Activated CD8-positive, alpha-beta memory T cell treated with anti-CD3 and anti-CD28 coated beads, Interleukin-2, amount 50 U/mL, for 24 hours (primary cell): ENCODE measurements at regions not wholly inside any gene's neighbourhood (a gene's known extent, or its start where the extent isn't known, plus 50 kb on each side); places are given as distances from the start of the nearest gene placed in this dataset.
"Not testable (repeated sequence)": the region's sequence is repeated elsewhere in the genome, so short reads cannot be mapped to it uniquely, and the experiment has no call there.

Source experiments
- DNase-seq: peaks from one replicate; pipeline ENCODE4 v3.0.0-alpha.2; 2020; ENCODE audit errors: extremely low read depth

- DNase-seq: no peak
Measured at GRCh38 chr3:5473471-5473870, 286.0 kb downstream of the EDEM1 start.

GRCh38 chr3:5476403-5476802, 288.9 kb downstream of the EDEM1 start:
- DNase-seq: no peak

GRCh38 chr3:5479229-5479799, 291.8 kb downstream of the EDEM1 start:
- no peak for DNase-seq

- DNase-seq: no peak
Measured at GRCh38 chr3:5480190-5480589, 292.7 kb downstream of the EDEM1 start.

GRCh38 chr3:5485427-5485826, 297.9 kb downstream of the EDEM1 start:
- DNase-seq: no peak

GRCh38 chr3:5488771-5489170, 301.3 kb downstream of the EDEM1 start:
- DNase-seq: no peak

- DNase-seq: no peak
Measured at GRCh38 chr3:5489536-5489935, 302.0 kb downstream of the EDEM1 start.

GRCh38 chr3:5494905-5495519, 307.5 kb downstream of the EDEM1 start:
- DNase-seq: no peak

- no peak for DNase-seq
Measured at GRCh38 chr3:5497497-5497896, 310.0 kb downstream of the EDEM1 start.

GRCh38 chr3:5498981-5499380, 311.5 kb downstream of the EDEM1 start:
- no peak for DNase-seq

- no peak for DNase-seq
Measured at GRCh38 chr3:5499404-5499803, 311.9 kb downstream of the EDEM1 start.

- DNase-seq: no peak
Measured at GRCh38 chr3:5503136-5503535, 315.6 kb downstream of the EDEM1 start.

- DNase-seq: no peak
Measured at GRCh38 chr3:5504135-5504534, 316.6 kb downstream of the EDEM1 start.

GRCh38 chr3:5505163-5505562, 317.7 kb downstream of the EDEM1 start:
- DNase-seq: no peak

- no peak for DNase-seq
Measured at GRCh38 chr3:5505997-5506396, 318.5 kb downstream of the EDEM1 start.

GRCh38 chr3:5508860-5509259, 321.4 kb downstream of the EDEM1 start:
- not testable (repeated sequence) for DNase-seq

- DNase-seq: no peak
Measured at GRCh38 chr3:5510300-5510699, 322.8 kb downstream of the EDEM1 start.

GRCh38 chr3:5517921-5518320, 330.4 kb downstream of the EDEM1 start:
- DNase-seq: no peak

- DNase-seq: no peak
Measured at GRCh38 chr3:5520237-5520636, 332.7 kb downstream of the EDEM1 start.

GRCh38 chr3:5523125-5523524, 335.6 kb downstream of the EDEM1 start:
- no peak for DNase-seq

GRCh38 chr3:5531039-5531438, 343.5 kb downstream of the EDEM1 start:
- DNase-seq: no peak

GRCh38 chr3:5531741-5532290, 344.3 kb downstream of the EDEM1 start:
- DNase-seq: no peak

GRCh38 chr3:5540532-5540931, 353.0 kb downstream of the EDEM1 start:
- DNase-seq: no peak

- no peak for DNase-seq
Measured at GRCh38 chr3:5542472-5542871, 355.0 kb downstream of the EDEM1 start.
